Astrocyte (in vitro differentiated cells and primary cell): ENCODE measurements at regions not wholly inside any gene's neighbourhood (a gene's known extent, or its start where the extent isn't known, plus 50 kb on each side); places are given as distances from the start of the nearest gene placed in this dataset.

ENCODE experiments used
- DNase-seq: peaks from one replicate; pipeline ENCODE4 v3.0.0-alpha.2; 2010; ENCODE audit warnings: low read depth
- FAIRE-seq: peaks from 2 replicates; lab custom pipeline; 2011; peaks lifted over from hg19 to GRCh38; lab: Jason Lieb, UNC
- H2AFZ ChIP-seq: 2 replicates; pipeline ENCODE4 v1.6.0; 2012; ENCODE audit warnings: low read depth, low read length, inconsistent platforms
- H3K27ac ChIP-seq: 2 replicates; pipeline ENCODE4 v1.5.1; 2011; ENCODE audit warnings: low read depth, low read length, inconsistent platforms
- H3K27me3 ChIP-seq: 2 replicates; pipeline ENCODE4 v1.6.0; 2011; ENCODE audit warnings: low read length, inconsistent platforms; ENCODE audit not compliant: insufficient read depth
- H3K36me3 ChIP-seq: 2 replicates; pipeline ENCODE4 v1.5.1; 2011; ENCODE audit warnings: low read length, inconsistent platforms; ENCODE audit not compliant: insufficient read depth
- H3K4me1 ChIP-seq: 2 replicates; pipeline ENCODE4 v1.5.1; 2011; ENCODE audit warnings: low read length, inconsistent platforms; ENCODE audit not compliant: insufficient read depth
- H3K4me2 ChIP-seq: 2 replicates; pipeline ENCODE4 v1.6.0; 2012; ENCODE audit warnings: low read length, inconsistent platforms
- H3K4me3 ChIP-seq: 2 replicates; pipeline ENCODE4 v1.5.1; 2011; ENCODE audit warnings: low read depth, mild to moderate bottlenecking, low read length, inconsistent platforms; ENCODE audit not compliant: insufficient read depth
- H3K79me2 ChIP-seq: 2 replicates; pipeline ENCODE4 v1.6.0; 2012; ENCODE audit warnings: mild to moderate bottlenecking, low read length, inconsistent platforms; ENCODE audit not compliant: insufficient read depth
- H3K9ac ChIP-seq: 2 replicates; pipeline ENCODE4 v1.6.0; 2012; ENCODE audit warnings: mild to moderate bottlenecking, low read length, inconsistent platforms
- H3K9me3 ChIP-seq: 2 replicates; pipeline ENCODE4 v1.5.1; 2012; ENCODE audit warnings: low read depth, mild to moderate bottlenecking, low read length, inconsistent platforms; ENCODE audit not compliant: insufficient read depth
- H4K20me1 ChIP-seq: 2 replicates; pipeline ENCODE4 v1.6.0; 2012; ENCODE audit warnings: low read length, inconsistent platforms; ENCODE audit not compliant: insufficient read depth
- H3K27ac Mint-ChIP-seq: one replicate; pipeline ENCODE4 v1.8.0; 2021; ENCODE audit warnings: mild to moderate bottlenecking, mixed read lengths; ENCODE audit not compliant: unreplicated experiment
- H3K27me3 Mint-ChIP-seq: one replicate; pipeline ENCODE4 v1.8.0; 2021; ENCODE audit warnings: low read depth, mixed read lengths; ENCODE audit not compliant: unreplicated experiment
- H3K36me3 Mint-ChIP-seq: one replicate; pipeline ENCODE4 v1.8.0; 2021; ENCODE audit warnings: low read depth, mixed read lengths; ENCODE audit not compliant: unreplicated experiment
- H3K4me1 Mint-ChIP-seq: one replicate; pipeline ENCODE4 v1.8.0; 2021; ENCODE audit warnings: low read depth, mixed read lengths; ENCODE audit not compliant: unreplicated experiment
- H3K4me3 Mint-ChIP-seq: one replicate; pipeline ENCODE4 v1.8.0; 2021; ENCODE audit warnings: mild to moderate bottlenecking, moderate library complexity, mixed read lengths; ENCODE audit not compliant: unreplicated experiment
- H3K9me3 Mint-ChIP-seq: one replicate; pipeline ENCODE4 v1.8.0; 2021; ENCODE audit warnings: mild to moderate bottlenecking, mixed read lengths; ENCODE audit not compliant: unreplicated experiment
- CTCF ChIP-seq: IDR thresholded peaks from 2 replicates; pipeline ENCODE4 v1.5.1; 2011; ENCODE audit warnings: low read depth, mild to moderate bottlenecking, inconsistent platforms, low read length, moderate library complexity; ENCODE audit not compliant: insufficient read depth
- EZH2 ChIP-seq: IDR thresholded peaks from 2 replicates; pipeline ENCODE4 v1.6.1; 2012; ENCODE audit warnings: mild to moderate bottlenecking, low read length, inconsistent platforms; ENCODE audit not compliant: insufficient read depth

GRCh38 chr14:79960288-79960687 is 251.0 kb downstream of the DIO2 start:
- H3K36me3 Mint-ChIP-seq = no peaks in the 10 kb centered on the region
- FAIRE-seq (no peak), DNase-seq (no peak)
- no peaks in the 10 kb centered on the region for H3K4me1 ChIP-seq
- no peaks in the 10 kb centered on the region for H3K79me2 ChIP-seq
- H3K4me3 ChIP-seq = no peak overlapping the region
- no peak overlapping the region for H3K4me3 Mint-ChIP-seq
- H3K27me3 ChIP-seq = no peaks in the 10 kb centered on the region
- no peak overlapping the region for H3K27ac Mint-ChIP-seq
- no peaks in the 10 kb centered on the region for H4K20me1 ChIP-seq
- TF ChIP-seq CTCF = no peak
- TF ChIP-seq EZH2 = no peak
- H2AFZ ChIP-seq = no peak overlapping the region
- H3K36me3 ChIP-seq = no peaks in the 10 kb centered on the region
- peaks cover 11% of the 10 kb centered on the region for H3K9me3 Mint-ChIP-seq
- no peaks in the 10 kb centered on the region for H3K4me1 Mint-ChIP-seq
- H3K27ac ChIP-seq = no peak overlapping the region
- no peak overlapping the region for H3K9ac ChIP-seq
- H3K4me2 ChIP-seq = no peak overlapping the region
- H3K9me3 ChIP-seq = no peaks in the 10 kb centered on the region
- H3K27me3 Mint-ChIP-seq = no peaks in the 10 kb centered on the region

GRCh38 chr14:79951572-79951971 is 259.7 kb downstream of the DIO2 start:
- no peak overlapping the region for H3K4me2 ChIP-seq
- no peak overlapping the region for H2AFZ ChIP-seq
- no peak overlapping the region for H3K9ac ChIP-seq
- no peak overlapping the region for H3K27ac ChIP-seq
- H3K79me2 ChIP-seq = no peaks in the 10 kb centered on the region
- H3K9me3 Mint-ChIP-seq = peaks cover 12% of the 10 kb centered on the region
- DNase-seq = no peak
- no peak overlapping the region for H3K4me3 ChIP-seq
- H3K27me3 ChIP-seq = no peaks in the 10 kb centered on the region
- no peaks in the 10 kb centered on the region for H3K27me3 Mint-ChIP-seq
- H3K4me1 ChIP-seq = no peaks in the 10 kb centered on the region
- no peaks in the 10 kb centered on the region for H3K9me3 ChIP-seq
- no peak for TF ChIP-seq EZH2
- TF ChIP-seq CTCF = no peak
- H4K20me1 ChIP-seq = no peaks in the 10 kb centered on the region
- H3K36me3 Mint-ChIP-seq = no peaks in the 10 kb centered on the region
- no peaks in the 10 kb centered on the region for H3K4me1 Mint-ChIP-seq
- H3K27ac Mint-ChIP-seq = no peak overlapping the region
- no peak overlapping the region for H3K4me3 Mint-ChIP-seq
- H3K36me3 ChIP-seq = no peaks in the 10 kb centered on the region
- FAIRE-seq = no peak

GRCh38 chr14:79949906-79950305 is 261.4 kb downstream of the DIO2 start:
- H3K36me3 Mint-ChIP-seq = no peaks in the 10 kb centered on the region
- no peaks in the 10 kb centered on the region for H3K36me3 ChIP-seq
- no peak overlapping the region for H3K4me2 ChIP-seq
- no peak for FAIRE-seq
- no peak overlapping the region for H3K27ac Mint-ChIP-seq
- H3K79me2 ChIP-seq = no peaks in the 10 kb centered on the region
- H3K4me1 ChIP-seq = no peaks in the 10 kb centered on the region
- H4K20me1 ChIP-seq = no peaks in the 10 kb centered on the region
- H3K9me3 Mint-ChIP-seq = peaks cover 3% of the 10 kb centered on the region
- no peaks in the 10 kb centered on the region for H3K4me1 Mint-ChIP-seq
- H2AFZ ChIP-seq = no peak overlapping the region
- TF ChIP-seq EZH2 = no peak
- no peak for TF ChIP-seq CTCF
- H3K4me3 ChIP-seq = no peak overlapping the region
- no peaks in the 10 kb centered on the region for H3K27me3 Mint-ChIP-seq
- no peaks in the 10 kb centered on the region for H3K9me3 ChIP-seq
- no peak overlapping the region for H3K27ac ChIP-seq
- DNase-seq = no peak
- H3K9ac ChIP-seq = no peak overlapping the region
- no peak overlapping the region for H3K4me3 Mint-ChIP-seq
- H3K27me3 ChIP-seq = no peaks in the 10 kb centered on the region
